MCF 10A (cell line): ENCODE measurements at regions not wholly inside any gene's neighbourhood (a gene's known extent, or its start where the extent isn't known, plus 50 kb on each side); places are given as distances from the start of the nearest gene placed in this dataset.
A peak's percentile ranks its signal among the peaks of the same experiment; 100 is the strongest.

Source experiments
- BruUV-seq: library from RNA; stranded (reverse); fragments of 400-500 nt; replicated peaks from 2 replicates; lab custom pipeline; 2021; lab: Mats Ljungman, UMichigan
- CTCF ChIA-PET: fragments of 300-600 bp; sonication (Branson Sonifier 250); formaldehyde crosslinking; extraction: SDS; loops from one replicate; lab custom pipeline; 2021; ENCODE audit warnings: antibody characterized with exemption, inconsistent platforms; lab: Yijun Ruan, JAX
- POLR2A ChIA-PET: fragments of 300-600, 350-650 bp; sonication (Branson Sonifier 250); formaldehyde crosslinking; extraction: SDS; loops from one replicate; lab custom pipeline; 2020; ENCODE audit warnings: antibody characterized with exemption, inconsistent platforms; lab: Yijun Ruan, JAX
- DNase-seq: peaks from one replicate; pipeline ENCODE4 v3.0.0-alpha.2; 2018; ENCODE audit not compliant: unreplicated experiment
- H3K27ac Mint-ChIP-seq: one replicate; pipeline ENCODE4 v1.8.0; 2022; ENCODE audit warnings: mild to moderate bottlenecking, low read depth, mixed read lengths; ENCODE audit not compliant: unreplicated experiment
- H3K27me3 Mint-ChIP-seq: one replicate; pipeline ENCODE4 v1.8.0; 2022; ENCODE audit warnings: mixed read lengths; ENCODE audit not compliant: insufficient read depth, unreplicated experiment
- H3K36me3 Mint-ChIP-seq: one replicate; pipeline ENCODE4 v1.8.0; 2022; ENCODE audit warnings: mild to moderate bottlenecking, moderate library complexity, mixed read lengths; ENCODE audit not compliant: insufficient read depth, unreplicated experiment
- H3K4me1 Mint-ChIP-seq: one replicate; pipeline ENCODE4 v1.8.0; 2022; ENCODE audit warnings: mixed read lengths; ENCODE audit not compliant: insufficient read depth, unreplicated experiment
- H3K4me3 Mint-ChIP-seq: one replicate; pipeline ENCODE4 v1.8.0; 2022; ENCODE audit warnings: mild to moderate bottlenecking, moderate library complexity, mixed read lengths; ENCODE audit not compliant: unreplicated experiment
- H3K9me3 Mint-ChIP-seq: one replicate; pipeline ENCODE4 v1.8.0; 2022; ENCODE audit warnings: mixed read lengths; ENCODE audit not compliant: unreplicated experiment
- CTCF ChIP-seq: fragments of 200-600 bp; IDR thresholded peaks from one replicate; pipeline ENCODE4 v1.8.0; 2022; ENCODE audit warnings: antibody characterized with exemption, mild to moderate bottlenecking; ENCODE audit not compliant: unreplicated experiment
- intact Hi-C: fragments of 100-400 bp; cut with micrococcal nuclease; formaldehyde crosslinking; loops from 2 replicates; pipeline ENCODE4 v1.14.1; 2022

GRCh38 chr1:5747426-5748285, 244.6 kb downstream of the NPHP4 start:
- H3K9me3 Mint-ChIP-seq: no peaks in the 10 kb centered on the region
- no peak for TF ChIP-seq CTCF
- no peaks in the 10 kb centered on the region for H3K36me3 Mint-ChIP-seq
- ChIA-PET CTCF (interaction anchor here (0.6 to 5.0 kb wide), 7 partner anchors 8 to 242 kb away, joined by 3 to 144 read pairs (median 4); no protein-coding TSS in a partner anchor), POLR2A (no interaction called here)
- DNase-seq: no peak
- BruUV-seq: no TSS peak
- peaks cover 18% of the 10 kb centered on the region for H3K27me3 Mint-ChIP-seq
- no peak overlapping the region for H3K27ac Mint-ChIP-seq
- H3K4me1 Mint-ChIP-seq: peaks cover 6% of the 10 kb centered on the region
- intact Hi-C loops: loop anchor here (2.0 to 5.0 kb wide), 2 partner anchors 170 to 1091 kb away; no protein-coding TSS in a partner anchor
- no peak overlapping the region for H3K4me3 Mint-ChIP-seq

DNA sequence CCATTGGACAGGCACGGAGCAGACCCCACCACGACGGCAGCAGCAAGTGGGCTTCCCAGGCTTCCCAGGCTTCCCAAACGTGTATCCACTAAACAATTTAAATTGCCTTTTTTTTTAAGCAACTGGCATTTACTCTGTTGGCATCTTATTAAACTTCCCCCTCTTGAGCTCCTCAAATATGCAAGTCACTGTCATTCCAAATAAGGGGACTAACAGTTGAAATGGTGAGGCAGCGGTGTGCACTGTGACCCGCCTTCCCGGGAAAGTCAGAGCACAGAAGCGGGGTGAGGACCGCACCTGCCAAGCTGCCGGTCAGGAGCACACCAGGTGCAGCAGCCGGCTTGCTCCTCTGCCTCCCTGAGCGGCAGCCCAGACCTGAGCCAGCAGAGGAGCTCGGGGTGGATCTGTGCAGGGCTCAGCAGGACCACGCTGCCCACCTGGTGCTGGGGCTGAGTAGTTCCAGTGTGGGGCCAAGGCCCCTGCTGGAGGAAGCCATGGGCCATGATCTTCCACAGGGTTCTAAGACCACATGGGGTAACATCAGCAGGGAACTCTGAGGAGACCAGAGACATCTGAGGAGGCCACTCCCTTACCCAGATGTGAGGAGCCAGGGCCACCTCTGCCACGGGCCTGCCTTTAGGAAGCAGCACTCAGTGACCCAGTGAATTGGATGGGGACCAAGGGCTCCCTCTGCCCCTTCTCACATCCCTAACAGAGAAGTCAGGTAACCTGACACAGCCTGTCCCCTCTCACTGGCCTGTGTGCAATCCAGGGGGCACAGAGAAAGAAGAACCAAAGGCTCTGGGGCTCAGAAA, 245.4 kb downstream of the NPHP4 start:
- intact Hi-C loops: loop anchor here (2.0 to 5.0 kb wide), 2 partner anchors 170 to 1090 kb away; no protein-coding TSS in a partner anchor
- H3K27me3 Mint-ChIP-seq: peaks cover 18% of the 10 kb centered on the region

DNA sequence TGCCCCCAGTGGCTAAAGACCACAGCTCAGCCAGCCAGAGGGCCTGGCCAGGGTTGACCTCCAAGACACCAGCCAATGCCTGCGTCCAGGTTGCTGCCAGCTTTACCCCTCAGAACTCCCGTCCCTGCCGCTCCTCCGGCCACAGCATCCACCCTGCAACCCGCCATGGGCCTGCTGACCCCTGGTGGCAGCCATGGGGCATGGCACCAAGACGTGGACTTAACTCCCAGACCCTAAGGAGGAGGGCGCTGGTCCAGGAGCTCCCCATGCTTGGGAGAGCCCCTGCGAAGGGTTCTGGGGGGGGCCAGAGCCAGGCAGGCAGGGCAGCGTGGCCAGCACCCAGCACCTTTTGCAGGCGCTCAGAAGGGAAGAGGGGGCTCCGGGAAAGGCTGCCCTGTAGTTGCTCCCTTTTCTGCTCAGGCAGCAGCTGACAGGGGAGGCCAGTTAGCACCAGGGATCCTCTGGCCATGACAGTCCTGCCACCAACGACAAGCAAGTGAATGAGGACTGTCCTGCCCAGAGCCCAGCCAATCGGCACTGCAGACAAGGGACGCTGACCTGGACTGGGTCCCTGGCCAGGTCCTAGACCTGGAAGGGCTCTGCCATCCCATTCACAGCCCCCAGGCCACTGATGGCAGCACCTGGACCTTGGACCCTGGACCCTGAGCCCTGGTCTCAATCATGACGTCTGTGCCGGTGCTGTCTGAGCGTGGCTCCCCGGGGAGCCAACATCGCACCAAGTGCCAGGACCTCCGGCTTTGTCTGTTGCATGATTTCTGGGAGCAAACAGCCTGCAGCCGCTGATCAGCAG, 246.2 kb downstream of the NPHP4 start:
- CTCF ChIA-PET: interaction anchor here (0.5 to 5.0 kb wide), 54 partner anchors 9 to 1883 kb away, joined by 3 to 144 read pairs (median 4); no protein-coding TSS in a partner anchor
- H3K27me3 Mint-ChIP-seq: peaks cover 18% of the 10 kb centered on the region
- DNase-seq: peak; percentile 75
- no peaks in the 10 kb centered on the region for H3K36me3 Mint-ChIP-seq
- no peak overlapping the region for H3K27ac Mint-ChIP-seq
- POLR2A ChIA-PET: interaction anchor here (0.7 kb wide), 2 partner anchors 122 to 236 kb away, joined by 4 read pairs; no protein-coding TSS in a partner anchor
- peak; percentile 97 for TF ChIP-seq CTCF
- intact Hi-C loops: loop anchor here (1.0 to 5.0 kb wide), 4 partner anchors 109 to 1089 kb away; no protein-coding TSS in a partner anchor
- H3K9me3 Mint-ChIP-seq: no peaks in the 10 kb centered on the region
- peaks cover 6% of the 10 kb centered on the region for H3K4me1 Mint-ChIP-seq
- H3K4me3 Mint-ChIP-seq: no peak overlapping the region
- no TSS peak for BruUV-seq

More for the DNA sequence above, 245.4 kb downstream of the NPHP4 start:
- H3K36me3 Mint-ChIP-seq: no peaks in the 10 kb centered on the region
- no peak overlapping the region for H3K27ac Mint-ChIP-seq
- no peaks in the 10 kb centered on the region for H3K9me3 Mint-ChIP-seq
- ChIA-PET CTCF (interaction anchor here (0.7 to 5.0 kb wide), 14 partner anchors 9 to 461 kb away, joined by 3 to 144 read pairs (median 6); no protein-coding TSS in a partner anchor), POLR2A (no interaction called here)
- DNase-seq: no peak
- H3K4me1 Mint-ChIP-seq: peaks cover 6% of the 10 kb centered on the region
- no peak for TF ChIP-seq CTCF
- H3K4me3 Mint-ChIP-seq: no peak overlapping the region
- BruUV-seq: no TSS peak
